A549 (cell line): ENCODE measurements at regions not wholly inside any gene's neighbourhood (a gene's known extent, or its start where the extent isn't known, plus 50 kb on each side); places are given as distances from the start of the nearest gene placed in this dataset.

Source experiments
- ATAC-seq, 2 experiments: fragments of 200-7000 bp in 1 of 2; fragments of >200 bp in 1 of 2; cut with Nextera tagmentation in 1 of 2; cut with Tn5 transposase in 1 of 2; 3 replicates each; pipeline versions ENCODE4 v1.8.0 to v1.9.1; 2018 to 2020; ENCODE audit warnings: mild to moderate bottlenecking in 1 of 2, moderate library complexity in 1 of 2
- CTCF ChIA-PET: fragments of 300-600 bp; sonication (Branson Sonifier 250); formaldehyde crosslinking; extraction: SDS; loops from one replicate; lab custom pipeline; 2021; ENCODE audit warnings: antibody characterized with exemption, inconsistent platforms; lab: Yijun Ruan, JAX
- POLR2A ChIA-PET: fragments of 350-600 bp; formaldehyde crosslinking; extraction: SDS; loops from one replicate; lab custom pipeline; 2021; ENCODE audit warnings: antibody characterized with exemption, inconsistent platforms; lab: Yijun Ruan, JAX
- DNase-seq, 2 experiments: peaks; one replicate each; pipeline versions ENCODE4 v3.0.0 to v3.0.0-alpha.2; 2011 to 2016; ENCODE audit warnings: low read depth in 1 of 2, low spot score in 1 of 2
- FAIRE-seq: peaks from 2 replicates; lab custom pipeline; 2011; peaks lifted over from hg19 to GRCh38; lab: Jason Lieb, UNC
- H3K27ac ChIP-seq, 2 experiments: fragments of >200 bp; sonication (Bioruptor Twin); formaldehyde crosslinking; 3 replicates each; pipeline ENCODE4 v1.5.1; 2016 to 2017
- H3K4me1 ChIP-seq: fragments of >200 bp; sonication (Bioruptor Twin); formaldehyde crosslinking; 3 replicates; pipeline ENCODE4 v1.6.1; 2016
- H3K4me2 ChIP-seq: fragments of >200 bp; sonication (Bioruptor Twin); formaldehyde crosslinking; 3 replicates; pipeline ENCODE4 v1.6.1; 2016
- H3K4me3 ChIP-seq: fragments of >200 bp; sonication (Bioruptor Twin); formaldehyde crosslinking; 3 replicates; pipeline ENCODE4 v1.5.1; 2016
- H3K9me3 ChIP-seq: fragments of >200 bp; sonication (Bioruptor Twin); formaldehyde crosslinking; 3 replicates; pipeline ENCODE4 v1.6.1; 2016
- BHLHE40 ChIP-seq: IDR thresholded peaks from 2 replicates; pipeline ENCODE4 v1.6.1; 2012; ENCODE audit warnings: low read depth, low read length, inconsistent platforms
- CHD2 ChIP-seq: fragments of 150-350 bp; IDR thresholded peaks from 2 replicates; pipeline ENCODE4 v1.6.1; 2014; ENCODE audit warnings: low read length; ENCODE audit not compliant: partially characterized antibody
- CHD4 ChIP-seq: fragments of 200-600 bp; sonication (generic); IDR thresholded peaks from 2 replicates; pipeline ENCODE4 v1.6.1; 2016; ENCODE audit warnings: antibody characterized with exemption, mild to moderate bottlenecking, borderline replicate concordance
- ELK1 ChIP-seq: fragments of 150-350 bp; IDR thresholded peaks from 2 replicates; pipeline ENCODE4 v1.6.1; 2014; ENCODE audit warnings: low read depth, mild to moderate bottlenecking, low read length
- HEYL ChIP-seq: fragments of 250-450 bp; sonication (Bioruptor Pico); IDR thresholded peaks from 2 replicates; pipeline ENCODE4 v1.8.0; 2021; ENCODE audit warnings: mild to moderate bottlenecking, moderate library complexity
- HMGXB4 ChIP-seq: fragments of 250-450 bp; sonication (Bioruptor Pico); IDR thresholded peaks from 2 replicates; pipeline ENCODE4 v1.5.0; 2021; ENCODE audit warnings: mild to moderate bottlenecking, moderate library complexity, borderline replicate concordance
- HOXA7 ChIP-seq: fragments of 250-450 bp; sonication (Bioruptor Pico); IDR thresholded peaks from 2 replicates; pipeline ENCODE4 v1.5.0; 2020; ENCODE audit warnings: mild to moderate bottlenecking, moderate library complexity
- HOXB5 ChIP-seq: fragments of 250-450 bp; sonication (Bioruptor Pico); IDR thresholded peaks from 2 replicates; pipeline ENCODE4 v1.5.0; 2020; ENCODE audit warnings: mild to moderate bottlenecking, moderate library complexity
- JUNB ChIP-seq: fragments of >200 bp; sonication (Bioruptor Twin); formaldehyde crosslinking; IDR thresholded peaks from 2 replicates; pipeline ENCODE4 v1.6.1; 2016
- KDM1A ChIP-seq: fragments of 200-600 bp; sonication (generic); IDR thresholded peaks from 2 replicates; pipeline ENCODE4 v1.6.1; 2016; ENCODE audit warnings: low read depth, mild to moderate bottlenecking
- KDM5A ChIP-seq: fragments of 200-600 bp; sonication (generic); IDR thresholded peaks from 2 replicates; pipeline ENCODE4 v1.6.1; 2016; ENCODE audit warnings: antibody characterized with exemption, mild to moderate bottlenecking
- MYC ChIP-seq: IDR thresholded peaks from 2 replicates; pipeline ENCODE4 v1.6.1; 2012; ENCODE audit warnings: mild to moderate bottlenecking, inconsistent platforms, low read length, improper control_type of control experiment, borderline replicate concordance
- NR3C1 ChIP-seq: fragments of >200 bp; sonication (Bioruptor Twin); formaldehyde crosslinking; IDR thresholded peaks from 3 replicates; pipeline ENCODE4 v1.6.1; 2017
- PHF8 ChIP-seq: fragments of 200-600 bp; sonication (generic); IDR thresholded peaks from 2 replicates; pipeline ENCODE4 v1.6.1; 2016; ENCODE audit warnings: low read depth, mild to moderate bottlenecking, antibody characterized with exemption, moderate library complexity, borderline replicate concordance
- POLR2A ChIP-seq: IDR thresholded peaks from 2 replicates; pipeline ENCODE4 v1.6.1; 2012; ENCODE audit warnings: mild to moderate bottlenecking, low read length
- REST ChIP-seq: fragments of 200-600 bp; sonication (generic); IDR thresholded peaks from 2 replicates; pipeline ENCODE4 v1.6.1; 2016; ENCODE audit warnings: antibody characterized with exemption, mild to moderate bottlenecking, moderate library complexity
- RFX5 ChIP-seq: fragments of 450-650 bp; IDR thresholded peaks from 2 replicates; pipeline ENCODE4 v1.7.1; 2014; ENCODE audit warnings: antibody characterized with exemption, mild to moderate bottlenecking, moderate library complexity
- RNF2 ChIP-seq: fragments of 200-600 bp; sonication (generic); IDR thresholded peaks from 2 replicates; pipeline ENCODE4 v1.6.1; 2016; ENCODE audit warnings: low read depth, mild to moderate bottlenecking, antibody characterized with exemption, moderate library complexity, borderline replicate concordance
- TFCP2L1 ChIP-seq: fragments of 250-450 bp; sonication (Bioruptor Pico); IDR thresholded peaks from 2 replicates; pipeline ENCODE4 v1.5.0; 2021; ENCODE audit warnings: mild to moderate bottlenecking
- USF2 ChIP-seq: fragments of 450-650 bp; IDR thresholded peaks from 2 replicates; pipeline ENCODE4 v1.6.1; 2014; ENCODE audit warnings: antibody characterized with exemption
- ZC3H11A ChIP-seq: fragments of 450-650 bp; IDR thresholded peaks from 2 replicates; pipeline ENCODE4 v1.6.1; 2014; ENCODE audit warnings: antibody characterized with exemption, mild to moderate bottlenecking
- ZSCAN20 ChIP-seq: fragments of 250-450 bp; sonication (Bioruptor Pico); IDR thresholded peaks from 2 replicates; pipeline ENCODE4 v1.8.0; 2022; ENCODE audit warnings: mild to moderate bottlenecking, moderate library complexity
- whole genome bisulfite sequencing: methylation state at CpG from one replicate; pipeline ENCODE4 v1.1.6; 2017; ENCODE audit errors: missing lambda C conversion rate; 5-methylcytosine and 5-hydroxymethylcytosine counted together
- TF ChIP-seq, protein P1 (sequence below): fragments of >200 bp; sonication (Bioruptor Twin); formaldehyde crosslinking; IDR thresholded peaks from 3 replicates; pipeline ENCODE4 v1.6.1; 2016
- TF ChIP-seq, protein P2 (sequence below): fragments of >200 bp; sonication (Bioruptor Twin); formaldehyde crosslinking; IDR thresholded peaks from 3 replicates; pipeline ENCODE4 v1.5.1; 2016
- TF ChIP-seq, protein P3 (sequence below): IDR thresholded peaks from 2 replicates; pipeline ENCODE4 v1.6.1; 2012

DNA sequence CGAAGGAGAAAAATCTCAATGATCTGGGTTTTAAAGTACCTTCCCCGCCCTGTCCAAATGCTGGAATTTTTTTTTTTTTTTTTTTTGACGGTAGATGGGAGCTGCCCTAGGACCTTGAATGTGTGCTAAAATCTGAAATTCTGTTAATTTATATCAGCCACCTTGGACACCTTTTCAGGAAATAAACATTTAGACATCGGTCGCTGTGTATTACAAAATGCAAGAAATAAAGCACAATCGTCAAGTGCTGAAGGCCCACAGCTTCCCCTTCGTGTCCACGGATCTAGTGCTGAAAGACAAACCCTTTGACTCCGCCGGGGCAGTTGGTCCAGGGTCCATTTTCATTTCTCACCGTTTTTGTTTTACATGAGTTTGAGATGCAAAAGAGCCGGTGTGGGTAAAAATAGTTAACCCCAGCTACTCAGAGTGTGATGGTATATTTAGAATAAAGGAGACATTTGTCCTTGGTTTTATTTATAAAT, 90.2 kb upstream of the CHD2 start (continued):
- TF ChIP-seq REST: peak; percentile 86
- TF ChIP-seq, all 56 proteins: peak for 7

DNA sequence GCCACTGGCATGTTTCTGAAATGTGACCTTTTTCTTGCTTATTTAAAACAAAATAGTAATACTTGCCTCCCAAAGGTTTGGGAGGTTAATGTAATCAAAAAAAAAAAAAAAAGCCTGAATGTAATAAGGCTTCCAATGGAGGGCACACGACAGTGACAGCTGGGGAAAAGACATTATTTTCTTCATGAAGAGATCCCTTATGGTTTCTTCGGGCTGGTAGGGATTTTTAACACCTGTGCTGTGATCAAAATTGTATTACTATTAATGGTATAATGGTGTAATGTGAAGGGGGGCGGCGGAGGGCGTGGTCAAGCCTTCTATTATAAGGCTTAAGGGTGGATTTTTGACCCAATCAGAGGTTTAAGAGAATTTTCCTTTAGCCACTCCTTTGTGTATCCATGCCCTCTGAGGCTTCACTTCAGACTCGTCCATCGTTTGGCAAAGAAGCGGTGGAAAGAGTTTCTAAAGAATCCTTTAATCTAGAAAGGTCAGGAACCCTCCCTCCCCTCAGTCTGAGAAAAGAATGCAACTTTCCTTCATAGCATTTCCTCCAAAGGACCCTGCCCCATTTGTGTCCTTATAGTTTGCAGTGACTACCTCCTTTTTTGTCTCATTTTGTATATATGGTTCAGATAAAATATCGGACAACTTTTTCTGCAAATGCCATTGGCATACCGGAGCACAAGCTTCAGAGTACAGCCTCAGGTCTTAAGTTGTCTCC, 89.5 kb upstream of the CHD2 start:
- H3K4me1 ChIP-seq: peaks cover 24% of the 10 kb centered on the region
- H3K4me3 ChIP-seq: peak overlapping the region; percentile 41
- DNase-seq (peak in 1 of 2 experiments; percentile 92), FAIRE-seq (no peak), ATAC-seq (peak; percentile 39 to 56; a peak in 5 of 6 replicates)
- H3K9me3 ChIP-seq: no peaks in the 10 kb centered on the region
- H3K4me2 ChIP-seq: peak overlapping the region; percentile 83
- H3K27ac ChIP-seq: peak overlapping the region; percentile 95 to 97
- 1% methylated on average over 10 of the region's 10 CpGs for WGBS
- ChIA-PET POLR2A (interaction anchor here (0.6 to 7.3 kb wide), 12 partner anchors 9 to 155 kb away, joined by 3 to 359 read pairs (median 20); partner anchors contain the start of gene CHD2), CTCF (interaction anchor here (0.7 to 10.8 kb wide), 22 partner anchors 10 to 219 kb away, joined by 3 to 168 read pairs (median 14); partner anchors contain the start of gene CHD2)
- TF ChIP-seq HEYL (CRISPR knock-in tag) (no peak), PHF8 (no peak), POLR2A (peak; percentile 45), ZSCAN20 (no peak), RFX5 (no peak), KDM5A (no peak), ZC3H11A (no peak), JUNB (no peak), NR3C1 (no peak), BHLHE40 (no peak), HOXA7 (peak; percentile 58; the same call in 1 of the 2 replicates), MYC (no peak), RNF2 (no peak), ELK1 (no peak), HOXB5 (CRISPR knock-in tag) (no peak), KDM1A (no peak), TFCP2L1 (CRISPR knock-in tag) (no peak), CHD2 (no peak), USF2 (no peak), HMGXB4 (CRISPR knock-in tag) (no peak), CHD4 (no peak)
- TF ChIP-seq, protein P1, sequence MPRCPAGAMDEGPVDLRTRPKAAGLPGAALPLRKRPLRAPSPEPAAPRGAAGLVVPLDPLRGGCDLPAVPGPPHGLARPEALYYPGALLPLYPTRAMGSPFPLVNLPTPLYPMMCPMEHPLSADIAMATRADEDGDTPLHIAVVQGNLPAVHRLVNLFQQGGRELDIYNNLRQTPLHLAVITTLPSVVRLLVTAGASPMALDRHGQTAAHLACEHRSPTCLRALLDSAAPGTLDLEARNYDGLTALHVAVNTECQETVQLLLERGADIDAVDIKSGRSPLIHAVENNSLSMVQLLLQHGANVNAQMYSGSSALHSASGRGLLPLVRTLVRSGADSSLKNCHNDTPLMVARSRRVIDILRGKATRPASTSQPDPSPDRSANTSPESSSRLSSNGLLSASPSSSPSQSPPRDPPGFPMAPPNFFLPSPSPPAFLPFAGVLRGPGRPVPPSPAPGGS: peak; percentile 87
- TF ChIP-seq, protein P2, sequence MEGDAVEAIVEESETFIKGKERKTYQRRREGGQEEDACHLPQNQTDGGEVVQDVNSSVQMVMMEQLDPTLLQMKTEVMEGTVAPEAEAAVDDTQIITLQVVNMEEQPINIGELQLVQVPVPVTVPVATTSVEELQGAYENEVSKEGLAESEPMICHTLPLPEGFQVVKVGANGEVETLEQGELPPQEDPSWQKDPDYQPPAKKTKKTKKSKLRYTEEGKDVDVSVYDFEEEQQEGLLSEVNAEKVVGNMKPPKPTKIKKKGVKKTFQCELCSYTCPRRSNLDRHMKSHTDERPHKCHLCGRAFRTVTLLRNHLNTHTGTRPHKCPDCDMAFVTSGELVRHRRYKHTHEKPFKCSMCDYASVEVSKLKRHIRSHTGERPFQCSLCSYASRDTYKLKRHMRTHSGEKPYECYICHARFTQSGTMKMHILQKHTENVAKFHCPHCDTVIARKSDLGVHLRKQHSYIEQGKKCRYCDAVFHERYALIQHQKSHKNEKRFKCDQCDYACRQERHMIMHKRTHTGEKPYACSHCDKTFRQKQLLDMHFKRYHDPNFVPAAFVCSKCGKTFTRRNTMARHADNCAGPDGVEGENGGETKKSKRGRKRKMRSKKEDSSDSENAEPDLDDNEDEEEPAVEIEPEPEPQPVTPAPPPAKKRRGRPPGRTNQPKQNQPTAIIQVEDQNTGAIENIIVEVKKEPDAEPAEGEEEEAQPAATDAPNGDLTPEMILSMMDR: no peak
- TF ChIP-seq, protein P3, sequence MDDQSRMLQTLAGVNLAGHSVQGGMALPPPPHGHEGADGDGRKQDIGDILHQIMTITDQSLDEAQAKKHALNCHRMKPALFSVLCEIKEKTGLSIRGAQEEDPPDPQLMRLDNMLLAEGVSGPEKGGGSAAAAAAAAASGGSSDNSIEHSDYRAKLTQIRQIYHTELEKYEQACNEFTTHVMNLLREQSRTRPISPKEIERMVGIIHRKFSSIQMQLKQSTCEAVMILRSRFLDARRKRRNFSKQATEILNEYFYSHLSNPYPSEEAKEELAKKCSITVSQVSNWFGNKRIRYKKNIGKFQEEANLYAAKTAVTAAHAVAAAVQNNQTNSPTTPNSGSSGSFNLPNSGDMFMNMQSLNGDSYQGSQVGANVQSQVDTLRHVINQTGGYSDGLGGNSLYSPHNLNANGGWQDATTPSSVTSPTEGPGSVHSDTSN: no peak
